GM19023 (cell line): ENCODE measurements at regions not wholly inside any gene's neighbourhood (a gene's known extent, or its start where the extent isn't known, plus 50 kb on each side); places are given as distances from the start of the nearest gene placed in this dataset.
"Not testable (repeated sequence)": the region's sequence is repeated elsewhere in the genome, so short reads cannot be mapped to it uniquely, and the experiment has no call there.

Experiments used
- ATAC-seq: cut with Tn5 transposase; IDR thresholded peaks from one replicate; pipeline ENCODE4 v1.9.1; 2021; ENCODE audit warnings: mild to moderate bottlenecking, moderate library complexity; ENCODE audit not compliant: unreplicated experiment

- peak; percentile 47 for ATAC-seq
These were observed 133.4 kb downstream of the SLC1A3 start for GRCh38 chr5:36739751-36740221.

GRCh38 chr5:36740259-36740898 is 134.0 kb downstream of the SLC1A3 start:
- ATAC-seq, result no peak

GRCh38 chr5:36741128-36741527 is 134.7 kb downstream of the SLC1A3 start:
- ATAC-seq, result no peak

- ATAC-seq, result peak; percentile 13
These were observed 132.4 kb upstream of the NIPBL start for GRCh38 chr5:36743891-36744772.

- ATAC-seq, result peak; percentile 81
These were observed 131.6 kb upstream of the NIPBL start for GRCh38 chr5:36744773-36745589.

- not testable (repeated sequence) for ATAC-seq
These were observed 128.8 kb upstream of the NIPBL start for GRCh38 chr5:36747794-36748193.

GRCh38 chr5:36751886-36752285 is 124.7 kb upstream of the NIPBL start:
- ATAC-seq, result no peak

- no peak for ATAC-seq
These were observed 121.2 kb upstream of the NIPBL start for GRCh38 chr5:36755342-36755741.

GRCh38 chr5:36755920-36756488 is 120.6 kb upstream of the NIPBL start:
- ATAC-seq, result no peak

- no peak for ATAC-seq
These were observed 119.7 kb upstream of the NIPBL start for GRCh38 chr5:36756848-36757247.

GRCh38 chr5:36759117-36759516 is 117.5 kb upstream of the NIPBL start:
- no peak for ATAC-seq

- ATAC-seq, result no peak
These were observed 113.1 kb upstream of the NIPBL start for GRCh38 chr5:36763454-36763853.

- no peak for ATAC-seq
These were observed 110.7 kb upstream of the NIPBL start for GRCh38 chr5:36765876-36766275.

GRCh38 chr5:36766981-36767380 is 109.6 kb upstream of the NIPBL start:
- ATAC-seq, result no peak

GRCh38 chr5:36768450-36768849 is 108.1 kb upstream of the NIPBL start:
- ATAC-seq, result no peak

- ATAC-seq, result no peak
These were observed 107.3 kb upstream of the NIPBL start for GRCh38 chr5:36769129-36769770.

- no peak for ATAC-seq
These were observed 106.4 kb upstream of the NIPBL start for GRCh38 chr5:36770125-36770524.

- ATAC-seq, result no peak
These were observed 104.1 kb upstream of the NIPBL start for GRCh38 chr5:36772276-36773140.

- ATAC-seq, result no peak
These were observed 99.3 kb upstream of the NIPBL start for GRCh38 chr5:36777105-36777757.
